Neuronal stem cell (in vitro differentiated cells): ENCODE measurements at regions not wholly inside any gene's neighbourhood (a gene's known extent, or its start where the extent isn't known, plus 50 kb on each side); places are given as distances from the start of the nearest gene placed in this dataset.
A peak's percentile ranks its signal among the peaks of the same experiment; 100 is the strongest.

Experiments
- DNase-seq: peaks from one replicate; pipeline ENCODE4 v3.0.0-alpha.2; 2013; ENCODE audit warnings: low spot score
- H2AFZ ChIP-seq: one replicate; pipeline ENCODE4 v1.6.1; 2013; ENCODE audit warnings: mild to moderate bottlenecking, low read length, inconsistent platforms
- H2AK5ac ChIP-seq: 2 replicates; pipeline ENCODE4 v1.6.1; 2013; ENCODE audit warnings: low read depth, mild to moderate bottlenecking, inconsistent platforms, low read length, moderate library complexity, mixed read lengths
- H2BK120ac ChIP-seq: 2 replicates; pipeline ENCODE4 v1.6.1; 2013; ENCODE audit warnings: low read depth, mild to moderate bottlenecking, inconsistent platforms, low read length, moderate library complexity, mixed read lengths
- H2BK12ac ChIP-seq: one replicate; pipeline ENCODE4 v1.6.1; 2013; ENCODE audit warnings: low read length, inconsistent platforms
- H2BK15ac ChIP-seq: 2 replicates; pipeline ENCODE4 v1.6.1; 2013; ENCODE audit warnings: mild to moderate bottlenecking, low read length, inconsistent platforms, mixed read lengths
- H2BK5ac ChIP-seq: one replicate; pipeline ENCODE4 v1.6.1; 2013; ENCODE audit warnings: inconsistent platforms, mild to moderate bottlenecking, low read length, moderate library complexity
- H3K14ac ChIP-seq: one replicate; pipeline ENCODE4 v1.6.1; 2013; ENCODE audit warnings: low read length, inconsistent platforms
- H3K18ac ChIP-seq: 2 replicates; pipeline ENCODE4 v1.6.1; 2013; ENCODE audit warnings: low read length, inconsistent platforms
- H3K23ac ChIP-seq: 2 replicates; pipeline ENCODE4 v1.6.1; 2013; ENCODE audit warnings: low read depth, mild to moderate bottlenecking, mixed read lengths, low read length, inconsistent platforms; ENCODE audit not compliant: poor library complexity
- H3K27ac ChIP-seq: replicated peaks from 3 replicates; pipeline ENCODE4 v1.5.1; 2013; ENCODE audit warnings: low read length, inconsistent platforms
- H3K27me3 ChIP-seq, 3 experiments: 2 replicates each; pipeline ENCODE4 v1.6.1; 2013; ENCODE audit warnings: low read length in 3 of 3, mild to moderate bottlenecking in 2 of 3, inconsistent platforms in 1 of 3, low read depth in 1 of 3, mixed read lengths in 1 of 3, moderate library complexity in 1 of 3; ENCODE audit not compliant: control insufficient read depth in 3 of 3, insufficient read depth in 3 of 3
- H3K36me3 ChIP-seq, 2 donors: replicated peaks in 1 of 2; 2 replicates each; pipeline ENCODE4 v1.6.1; 2013; ENCODE audit warnings: low read length in 2 of 2; ENCODE audit not compliant: control insufficient read depth in 2 of 2, insufficient read depth in 2 of 2
- H3K4ac ChIP-seq: 2 replicates; pipeline ENCODE4 v1.6.1; 2013; ENCODE audit warnings: inconsistent platforms, mild to moderate bottlenecking, low read length, moderate library complexity
- H3K4me1 ChIP-seq, 2 donors: 1 replicate in 1 of 2; 2 replicates in 1 of 2; pipeline ENCODE4 v1.6.1; 2013; ENCODE audit warnings: low read length in 2 of 2, low read depth in 1 of 2; ENCODE audit not compliant: control insufficient read depth in 2 of 2, insufficient read depth in 1 of 2
- H3K4me2 ChIP-seq: one replicate; pipeline ENCODE4 v1.6.1; 2013; ENCODE audit warnings: mild to moderate bottlenecking, low read length, inconsistent platforms; ENCODE audit not compliant: insufficient read depth, poor library complexity, severe bottlenecking
- H3K4me3 ChIP-seq, 2 donors: 2 replicates each; pipeline ENCODE4 v1.5.1; 2013; ENCODE audit warnings: low read length in 2 of 2, mild to moderate bottlenecking in 2 of 2, inconsistent platforms in 1 of 2, moderate library complexity in 1 of 2
- H3K79me1 ChIP-seq: one replicate; pipeline ENCODE4 v1.6.1; 2013; ENCODE audit warnings: low read depth, mild to moderate bottlenecking, inconsistent platforms, low read length, moderate library complexity
- H3K9ac ChIP-seq: one replicate; pipeline ENCODE4 v1.6.1; 2013; ENCODE audit warnings: mild to moderate bottlenecking, low read depth, low read length, inconsistent platforms; ENCODE audit not compliant: poor library complexity
- H3K9me3 ChIP-seq, 2 donors: replicated peaks in 1 of 2; 2 replicates each; pipeline versions ENCODE3 to v1.6.1; 2013; ENCODE audit warnings: low read length in 2 of 2, mild to moderate bottlenecking in 2 of 2, inconsistent platforms in 1 of 2, low read depth in 1 of 2, mixed read lengths in 1 of 2, moderate library complexity in 1 of 2; ENCODE audit not compliant: control insufficient read depth in 2 of 2, insufficient read depth in 1 of 2
- H4K8ac ChIP-seq: one replicate; pipeline ENCODE4 v1.6.1; 2013; ENCODE audit warnings: low read depth, mild to moderate bottlenecking, inconsistent platforms, low read length, moderate library complexity
- H4K91ac ChIP-seq: one replicate; pipeline ENCODE4 v1.6.1; 2013; ENCODE audit warnings: low read length, low read depth, mild to moderate bottlenecking, inconsistent platforms; ENCODE audit not compliant: poor library complexity
- WGBS, 2 donors: extraction: QIAGEN DNeasy Blood & Tissue Kit; methylation state at CpG; one replicate each; pipeline ENCODE4 v1.1.7; 2013; ENCODE audit warnings: missing lambda C conversion rate in 2 of 2, mixed read lengths in 1 of 2; ENCODE audit not compliant: insufficient read length in 2 of 2, insufficient replicate concordance in 1 of 2; ENCODE audit errors: extremely low coverage in 2 of 2; 5-methylcytosine and 5-hydroxymethylcytosine counted together

GRCh38 chr5:25579111-25579510 lies 934.3 kb upstream of the CDH10 start:
- Histone ChIP-seq H2BK12ac (no peak overlapping the region), H3K14ac (no peak overlapping the region), H4K91ac (no peak overlapping the region), H2AK5ac (no peak overlapping the region), H4K8ac (no peak overlapping the region), H3K36me3 (no peaks in the 10 kb centered on the region), H3K27ac (no peak overlapping the region), H3K4me1 (no peaks in the 10 kb centered on the region), H3K18ac (no peak overlapping the region), H3K79me1 (no peaks in the 10 kb centered on the region), H3K4ac (no peak overlapping the region), H2BK15ac (no peak overlapping the region), H2AFZ (no peak overlapping the region), H3K9ac (no peak overlapping the region), H2BK120ac (no peak overlapping the region), H3K27me3 (no peaks in the 10 kb centered on the region), H3K23ac (no peak overlapping the region), H3K4me2 (no peak overlapping the region), H3K9me3 (no peaks in the 10 kb centered on the region), H2BK5ac (no peak overlapping the region), H3K4me3 (no peak overlapping the region)
- no peak for DNase-seq
- no CpG with 5 or more reads among the region's 1 CpG for WGBS, 2 donors

GRCh38 chr5:25573691-25574090 lies 928.9 kb upstream of the CDH10 start:
- Histone ChIP-seq H3K23ac (no peak overlapping the region), H3K9me3 (no peaks in the 10 kb centered on the region), H3K14ac (no peak overlapping the region), H3K18ac (no peak overlapping the region), H3K79me1 (no peaks in the 10 kb centered on the region), H3K4me3 (no peak overlapping the region), H2BK12ac (no peak overlapping the region), H4K91ac (no peak overlapping the region), H3K9ac (no peak overlapping the region), H3K4me1 (no peaks in the 10 kb centered on the region), H2BK15ac (no peak overlapping the region), H3K27ac (no peak overlapping the region), H2AFZ (no peak overlapping the region), H2AK5ac (no peak overlapping the region), H3K36me3 (no peaks in the 10 kb centered on the region), H3K4me2 (no peak overlapping the region), H4K8ac (no peak overlapping the region), H3K27me3 (no peaks in the 10 kb centered on the region), H2BK120ac (no peak overlapping the region), H3K4ac (no peak overlapping the region), H2BK5ac (no peak overlapping the region)
- DNase-seq: no peak
- no CpG with 5 or more reads among the region's 2 CpGs for WGBS, 2 donors

- H3K79me1 ChIP-seq: no peaks in the 10 kb centered on the region
- H3K36me3 ChIP-seq: no peaks in the 10 kb centered on the region
- no peak overlapping the region for H3K14ac ChIP-seq
- no peak overlapping the region for H3K18ac ChIP-seq
- no peaks in the 10 kb centered on the region for H3K27me3 ChIP-seq
- H2BK5ac ChIP-seq: no peak overlapping the region
- no peak overlapping the region for H3K4ac ChIP-seq
- H3K4me1 ChIP-seq: no peaks in the 10 kb centered on the region
- H2AFZ ChIP-seq: peak overlapping the region; percentile 45
- no peaks in the 10 kb centered on the region for H3K9me3 ChIP-seq
- H4K8ac ChIP-seq: no peak overlapping the region
- H2BK120ac ChIP-seq: no peak overlapping the region
- DNase-seq: no peak
- H4K91ac ChIP-seq: no peak overlapping the region
- no peak overlapping the region for H2AK5ac ChIP-seq
- WGBS, 2 donors: no CpG with 5 or more reads among the region's 5 CpGs
- no peak overlapping the region for H3K4me3 ChIP-seq
- H3K23ac ChIP-seq: no peak overlapping the region
- H3K4me2 ChIP-seq: no peak overlapping the region
- no peak overlapping the region for H2BK15ac ChIP-seq
- H2BK12ac ChIP-seq: no peak overlapping the region
- H3K27ac ChIP-seq: no peak overlapping the region
- H3K9ac ChIP-seq: no peak overlapping the region
Observed at GRCh38 chr5:25570067-25570583, 925.3 kb upstream of the CDH10 start.

GRCh38 chr5:25568989-25569625 lies 924.3 kb upstream of the CDH10 start:
- H2AK5ac ChIP-seq: no peak overlapping the region
- H3K14ac ChIP-seq: no peak overlapping the region
- H2BK120ac ChIP-seq: no peak overlapping the region
- no peak overlapping the region for H4K8ac ChIP-seq
- H3K4me1 ChIP-seq: no peaks in the 10 kb centered on the region
- no peak overlapping the region for H2BK5ac ChIP-seq
- DNase-seq: no peak
- H3K23ac ChIP-seq: no peak overlapping the region
- no peak overlapping the region for H2BK12ac ChIP-seq
- no peak overlapping the region for H3K4me3 ChIP-seq
- H3K79me1 ChIP-seq: no peaks in the 10 kb centered on the region
- no peaks in the 10 kb centered on the region for H3K27me3 ChIP-seq
- no peak overlapping the region for H3K18ac ChIP-seq
- H3K4ac ChIP-seq: no peak overlapping the region
- peak overlapping the region; percentile 61 for H2AFZ ChIP-seq
- WGBS, 2 donors: 100% methylated on average over 3 of the region's 17 CpGs; no CpG with 5 or more reads in 1 of the 2 donors
- no peak overlapping the region for H4K91ac ChIP-seq
- no peak overlapping the region for H3K4me2 ChIP-seq
- H3K27ac ChIP-seq: no peak overlapping the region
- no peak overlapping the region for H3K9ac ChIP-seq
- H3K9me3 ChIP-seq: no peaks in the 10 kb centered on the region
- H3K36me3 ChIP-seq: no peaks in the 10 kb centered on the region
- H2BK15ac ChIP-seq: no peak overlapping the region
